OCI-LY7 (cell line): ENCODE measurements at regions not wholly inside any gene's neighbourhood (a gene's known extent, or its start where the extent isn't known, plus 50 kb on each side); places are given as distances from the start of the nearest gene placed in this dataset.
"Not testable (repeated sequence)": the region's sequence is repeated elsewhere in the genome, so short reads cannot be mapped to it uniquely, and the experiment has no call there.

Source experiments
- BruUV-seq: library from RNA; stranded (reverse); fragments of 400-500 nt; replicated peaks from 2 replicates; lab custom pipeline; 2021; lab: Mats Ljungman, UMichigan
- CTCF ChIA-PET: fragments of 300-600 bp; sonication (Branson Sonifier 250); formaldehyde crosslinking; loops from one replicate; lab custom pipeline; 2022; ENCODE audit warnings: antibody characterized with exemption; ENCODE audit not compliant: unreplicated experiment; lab: Charles Lee
- POLR2A ChIA-PET: fragments of 300-600 bp; sonication (Branson Sonifier 250); formaldehyde crosslinking; loops from one replicate; lab custom pipeline; 2022; ENCODE audit warnings: antibody characterized with exemption; lab: Charles Lee
- DNase-seq: peaks from one replicate; pipeline ENCODE4 v3.0.0-alpha.2; 2015; ENCODE audit warnings: low spot score
- H2AFZ ChIP-seq: fragments of 200-600 bp; sonication (generic), shearing (Covaris generic); 2 replicates; pipeline ENCODE4 v1.6.1; 2014; ENCODE audit warnings: mild to moderate bottlenecking, antibody characterized with exemption, low read length, moderate library complexity
- H3K27ac ChIP-seq: fragments of 200-600 bp; sonication (generic); 2 replicates; pipeline ENCODE4 v1.5.1; 2014; ENCODE audit warnings: mixed run types, low read depth, mild to moderate bottlenecking, moderate library complexity, low read length, inconsistent platforms; ENCODE audit not compliant: poor library complexity, severe bottlenecking
- H3K36me3 ChIP-seq: fragments of 200-600 bp; sonication (generic); 2 replicates; pipeline ENCODE4 v1.6.1; 2014; ENCODE audit warnings: mild to moderate bottlenecking, antibody characterized with exemption, low read length, moderate library complexity, mixed read lengths; ENCODE audit not compliant: insufficient read depth
- H3K4me1 ChIP-seq: fragments of 200-600 bp; sonication (generic); 2 replicates; pipeline ENCODE4 v1.5.1; 2014; ENCODE audit warnings: mild to moderate bottlenecking, low read length; ENCODE audit not compliant: insufficient read depth, poor library complexity, severe bottlenecking
- H3K4me2 ChIP-seq: fragments of 200-600 bp; sonication (generic); 2 replicates; pipeline ENCODE4 v1.6.1; 2014; ENCODE audit warnings: mild to moderate bottlenecking, low read length
- H3K4me3 ChIP-seq: fragments of 200-600 bp; sonication (generic); 2 replicates; pipeline ENCODE4 v1.5.1; 2014; ENCODE audit warnings: mild to moderate bottlenecking, low read depth, low read length; ENCODE audit not compliant: poor library complexity, severe bottlenecking
- H3K79me2 ChIP-seq: fragments of 200-600 bp; sonication (generic); 2 replicates; pipeline ENCODE4 v1.6.1; 2016; ENCODE audit warnings: low read depth, mild to moderate bottlenecking, low read length, moderate library complexity, mixed read lengths; ENCODE audit not compliant: insufficient read depth
- H3K9me2 ChIP-seq: fragments of 200-600 bp; sonication (generic); 2 replicates; pipeline ENCODE4 v1.6.1; 2016; ENCODE audit warnings: mild to moderate bottlenecking, low read length, mixed read lengths; ENCODE audit not compliant: insufficient read depth
- H3K9me3 ChIP-seq: fragments of 200-600 bp; sonication (generic); 2 replicates; pipeline ENCODE4 v1.6.1; 2014; ENCODE audit warnings: mild to moderate bottlenecking, mixed run types, low read length, mixed read lengths
- H4K20me1 ChIP-seq: fragments of 200-600 bp; sonication (generic); 2 replicates; pipeline ENCODE4 v1.6.1; 2014; ENCODE audit warnings: mild to moderate bottlenecking, antibody characterized with exemption, low read length, moderate library complexity, mixed read lengths; ENCODE audit not compliant: insufficient read depth
- EZH2phosphoT487 ChIP-seq: fragments of 200-600 bp; sonication (generic); IDR thresholded peaks from 2 replicates; pipeline ENCODE4 v1.6.1; 2018; ENCODE audit warnings: low read depth, borderline replicate concordance, mild to moderate bottlenecking, mixed run types, antibody characterized with exemption, low read length, moderate library complexity, mixed read lengths
- intact Hi-C: fragments of 100-400 bp; cut with micrococcal nuclease; formaldehyde crosslinking; loops from one replicate; pipeline ENCODE4 v1.10.0; 2022; ENCODE audit not compliant: unreplicated experiment
- TF ChIP-seq, protein P1 (sequence below): fragments of 200-600 bp; sonication (generic); conservative IDR thresholded peaks from 2 replicates; pipeline ENCODE4 v1.5.1; 2014; ENCODE audit warnings: mild to moderate bottlenecking, antibody characterized with exemption, low read length, moderate library complexity, mixed read lengths

- Histone ChIP-seq H3K4me3 (no peak overlapping the region), H3K4me2 (no peak overlapping the region), H3K36me3 (no peaks in the 10 kb centered on the region), H2AFZ (no peak overlapping the region), H3K9me2 (no peaks in the 10 kb centered on the region), H3K79me2 (no peaks in the 10 kb centered on the region), H3K9me3 (no peaks in the 10 kb centered on the region), H4K20me1 (no peaks in the 10 kb centered on the region), H3K27ac (no peak overlapping the region), H3K4me1 (no peaks in the 10 kb centered on the region)
- no TSS peak for BruUV-seq
- TF ChIP-seq, protein P1, sequence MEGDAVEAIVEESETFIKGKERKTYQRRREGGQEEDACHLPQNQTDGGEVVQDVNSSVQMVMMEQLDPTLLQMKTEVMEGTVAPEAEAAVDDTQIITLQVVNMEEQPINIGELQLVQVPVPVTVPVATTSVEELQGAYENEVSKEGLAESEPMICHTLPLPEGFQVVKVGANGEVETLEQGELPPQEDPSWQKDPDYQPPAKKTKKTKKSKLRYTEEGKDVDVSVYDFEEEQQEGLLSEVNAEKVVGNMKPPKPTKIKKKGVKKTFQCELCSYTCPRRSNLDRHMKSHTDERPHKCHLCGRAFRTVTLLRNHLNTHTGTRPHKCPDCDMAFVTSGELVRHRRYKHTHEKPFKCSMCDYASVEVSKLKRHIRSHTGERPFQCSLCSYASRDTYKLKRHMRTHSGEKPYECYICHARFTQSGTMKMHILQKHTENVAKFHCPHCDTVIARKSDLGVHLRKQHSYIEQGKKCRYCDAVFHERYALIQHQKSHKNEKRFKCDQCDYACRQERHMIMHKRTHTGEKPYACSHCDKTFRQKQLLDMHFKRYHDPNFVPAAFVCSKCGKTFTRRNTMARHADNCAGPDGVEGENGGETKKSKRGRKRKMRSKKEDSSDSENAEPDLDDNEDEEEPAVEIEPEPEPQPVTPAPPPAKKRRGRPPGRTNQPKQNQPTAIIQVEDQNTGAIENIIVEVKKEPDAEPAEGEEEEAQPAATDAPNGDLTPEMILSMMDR: no peak
- no peak for TF ChIP-seq EZH2phosphoT487
- DNase-seq: no peak
- intact Hi-C loops: no loop called here
- ChIA-PET CTCF (no interaction called here), POLR2A (no interaction called here)
These were observed 333.9 kb upstream of the IRAK1BP1 start for GRCh38 chr6:78533426-78533825.

- Histone ChIP-seq H2AFZ (no peak overlapping the region), H3K4me1 (no peaks in the 10 kb centered on the region), H3K36me3 (no peaks in the 10 kb centered on the region), H3K9me3 (no peaks in the 10 kb centered on the region), H3K79me2 (no peaks in the 10 kb centered on the region), H4K20me1 (no peaks in the 10 kb centered on the region), H3K9me2 (no peaks in the 10 kb centered on the region), H3K4me3 (no peak overlapping the region), H3K4me2 (no peak overlapping the region), H3K27ac (no peak overlapping the region)
- no peak for DNase-seq
- CTCF ChIA-PET: no interaction called here
- intact Hi-C loops: no loop called here
- BruUV-seq: no TSS peak
- no peak for TF ChIP-seq EZH2phosphoT487
- TF ChIP-seq, protein P1: no peak
- POLR2A ChIA-PET: no interaction called here
These were observed 333.5 kb upstream of the IRAK1BP1 start for GRCh38 chr6:78533876-78534275.

GRCh38 chr6:78538002-78538401 is 329.3 kb upstream of the IRAK1BP1 start:
- H3K79me2 ChIP-seq: no peaks in the 10 kb centered on the region
- no TSS peak for BruUV-seq
- ChIA-PET POLR2A (no interaction called here), CTCF (no interaction called here)
- no peak for DNase-seq
- no peak overlapping the region for H2AFZ ChIP-seq
- no peaks in the 10 kb centered on the region for H3K4me1 ChIP-seq
- H3K9me3 ChIP-seq: no peaks in the 10 kb centered on the region
- no peaks in the 10 kb centered on the region for H3K9me2 ChIP-seq
- TF ChIP-seq EZH2phosphoT487: no peak
- TF ChIP-seq, protein P1: no peak
- H3K36me3 ChIP-seq: no peaks in the 10 kb centered on the region
- H3K4me3 ChIP-seq: no peak overlapping the region
- intact Hi-C loops: no loop called here
- H3K4me2 ChIP-seq: no peak overlapping the region
- no peaks in the 10 kb centered on the region for H4K20me1 ChIP-seq
- no peak overlapping the region for H3K27ac ChIP-seq

DNA sequence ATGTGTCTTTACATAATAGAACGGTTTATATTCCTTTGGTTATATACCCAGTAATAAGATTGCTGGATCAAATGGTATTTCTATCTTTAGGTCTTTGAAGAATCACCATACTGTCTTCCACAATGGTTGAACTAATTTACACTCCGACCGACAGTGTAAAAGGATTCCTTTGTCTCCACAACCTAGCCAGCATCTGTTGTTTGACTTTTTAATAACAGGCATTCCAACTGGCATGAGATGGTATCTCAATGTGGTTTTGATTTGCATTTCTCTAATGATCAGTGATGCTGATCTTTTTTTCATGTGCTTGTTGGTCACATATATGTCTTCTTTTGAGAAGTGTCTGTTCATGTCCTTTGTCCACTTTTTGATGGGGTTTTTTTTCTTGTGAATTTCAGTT is 319.7 kb upstream of the IRAK1BP1 start:
- H3K4me1 ChIP-seq, H3K4me2 ChIP-seq, H3K27ac ChIP-seq, DNase-seq, H3K4me3 ChIP-seq, H3K36me3 ChIP-seq, H3K9me2 ChIP-seq, intact Hi-C loops, CTCF ChIA-PET, H3K79me2 ChIP-seq, H4K20me1 ChIP-seq, H2AFZ ChIP-seq, H3K9me3 ChIP-seq, POLR2A ChIA-PET, BruUV-seq: not testable (repeated sequence)
